ENCODE measurements at regions not wholly inside any gene's neighbourhood (a gene's known extent, or its start where the extent isn't known, plus 50 kb on each side); places are given as distances from the start of the nearest gene placed in this dataset.
A peak's percentile ranks its signal among the peaks of the same experiment; 100 is the strongest.

- no peaks in the 10 kb centered on the region for H3K27me3 Mint-ChIP-seq (ENCODE audit: low read depth, unreplicated experiment)
- H2AFZ ChIP-seq (ENCODE audit: low read depth, low read length), result no peak overlapping the region
Measured at GRCh38 chr4:153936121-153936520, 147.2 kb upstream of the SFRP2 start.

GRCh38 chr4:153934688-153935017 is 145.8 kb upstream of the SFRP2 start:
- TF ChIP-seq CTCF (IDR thresholded peaks at IDR 0.05; ENCODE audit: insufficient read depth, low read depth, low read length) (no peak), EZH2 (IDR thresholded peaks at IDR 0.05; ENCODE audit: insufficient read depth, low read length) (no peak)
- no peak overlapping the region for H3K4me2 ChIP-seq (ENCODE audit: low read length)
- H3K4me3 ChIP-seq (ENCODE audit: insufficient read depth, low read depth, low read length), result no peak overlapping the region
- H3K36me3 ChIP-seq (ENCODE audit: insufficient read depth, low read length), result no peaks in the 10 kb centered on the region
- no peaks in the 10 kb centered on the region for H3K79me2 ChIP-seq (ENCODE audit: insufficient read depth, low read length)
- H3K9me3 Mint-ChIP-seq (ENCODE audit: unreplicated experiment), result no peaks in the 10 kb centered on the region
- no peak overlapping the region for H2AFZ ChIP-seq (ENCODE audit: low read depth, low read length)
- no peaks in the 10 kb centered on the region for H3K4me1 ChIP-seq (ENCODE audit: insufficient read depth, low read length)
- peaks cover 28% of the 10 kb centered on the region for H3K4me1 Mint-ChIP-seq (ENCODE audit: low read depth, unreplicated experiment)
- H3K27me3 Mint-ChIP-seq (ENCODE audit: low read depth, unreplicated experiment), result no peaks in the 10 kb centered on the region
- no peaks in the 10 kb centered on the region for H4K20me1 ChIP-seq (ENCODE audit: insufficient read depth, low read length)
- no peaks in the 10 kb centered on the region for H3K9me3 ChIP-seq (ENCODE audit: insufficient read depth, low read depth, low read length)
- FAIRE-seq (no peak), DNase-seq (ENCODE audit: low read depth) (no peak)
- no peaks in the 10 kb centered on the region for H3K36me3 Mint-ChIP-seq (ENCODE audit: low read depth, unreplicated experiment)
- peak overlapping the region; percentile 8 for H3K27ac Mint-ChIP-seq (ENCODE audit: unreplicated experiment)
- no peak overlapping the region for H3K4me3 Mint-ChIP-seq (ENCODE audit: unreplicated experiment)
- H3K27me3 ChIP-seq (ENCODE audit: insufficient read depth, low read length), result no peaks in the 10 kb centered on the region
- H3K27ac ChIP-seq (ENCODE audit: low read depth, low read length), result no peak overlapping the region
- H3K9ac ChIP-seq (ENCODE audit: low read length), result no peak overlapping the region

More at GRCh38 chr4:153936121-153936520, 147.2 kb upstream of the SFRP2 start:
- no peaks in the 10 kb centered on the region for H3K36me3 Mint-ChIP-seq (ENCODE audit: low read depth, unreplicated experiment)
- H3K27ac Mint-ChIP-seq (ENCODE audit: unreplicated experiment), result no peak overlapping the region
- H3K27ac ChIP-seq (ENCODE audit: low read depth, low read length), result no peak overlapping the region
- H3K27me3 ChIP-seq (ENCODE audit: insufficient read depth, low read length), result no peaks in the 10 kb centered on the region
- H4K20me1 ChIP-seq (ENCODE audit: insufficient read depth, low read length), result no peaks in the 10 kb centered on the region
- H3K4me3 ChIP-seq (ENCODE audit: insufficient read depth, low read depth, low read length), result no peak overlapping the region
- TF ChIP-seq EZH2 (IDR thresholded peaks at IDR 0.05; ENCODE audit: insufficient read depth, low read length), result no peak
- TF ChIP-seq CTCF (IDR thresholded peaks at IDR 0.05; ENCODE audit: insufficient read depth, low read depth, low read length), result no peak
- no peaks in the 10 kb centered on the region for H3K9me3 Mint-ChIP-seq (ENCODE audit: unreplicated experiment)
- H3K4me1 ChIP-seq (ENCODE audit: insufficient read depth, low read length), result no peaks in the 10 kb centered on the region
- no peaks in the 10 kb centered on the region for H3K36me3 ChIP-seq (ENCODE audit: insufficient read depth, low read length)
- DNase-seq (ENCODE audit: low read depth) (no peak), FAIRE-seq (no peak)
- no peak overlapping the region for H3K4me2 ChIP-seq (ENCODE audit: low read length)
- H3K79me2 ChIP-seq (ENCODE audit: insufficient read depth, low read length), result no peaks in the 10 kb centered on the region
- H3K4me1 Mint-ChIP-seq (ENCODE audit: low read depth, unreplicated experiment), result peaks cover 24% of the 10 kb centered on the region
- H3K4me3 Mint-ChIP-seq (ENCODE audit: unreplicated experiment), result no peak overlapping the region
- no peaks in the 10 kb centered on the region for H3K9me3 ChIP-seq (ENCODE audit: insufficient read depth, low read depth, low read length)
- H3K9ac ChIP-seq (ENCODE audit: low read length), result no peak overlapping the region

GRCh38 chr4:153933915-153934687 is 145.2 kb upstream of the SFRP2 start:
- no peak for DNase-seq (ENCODE audit: low read depth)
- Mint-ChIP-seq H3K9me3 (ENCODE audit: unreplicated experiment) (no peaks in the 10 kb centered on the region), H3K27me3 (ENCODE audit: low read depth, unreplicated experiment) (no peaks in the 10 kb centered on the region), H3K36me3 (ENCODE audit: low read depth, unreplicated experiment) (no peaks in the 10 kb centered on the region), H3K4me3 (ENCODE audit: unreplicated experiment) (no peak overlapping the region), H3K27ac (ENCODE audit: unreplicated experiment) (peak overlapping the region; percentile 8), H3K4me1 (ENCODE audit: low read depth, unreplicated experiment) (peaks cover 28% of the 10 kb centered on the region)
- no peaks in the 10 kb centered on the region for H3K9me3 ChIP-seq (ENCODE audit: insufficient read depth, low read depth, low read length)
- no peaks in the 10 kb centered on the region for H3K36me3 ChIP-seq (ENCODE audit: insufficient read depth, low read length)
- H3K27ac ChIP-seq (ENCODE audit: low read depth, low read length), result no peak overlapping the region
- H3K27me3 ChIP-seq (ENCODE audit: insufficient read depth, low read length), result no peaks in the 10 kb centered on the region
- H3K4me3 ChIP-seq (ENCODE audit: insufficient read depth, low read depth, low read length), result no peak overlapping the region
- no peak overlapping the region for H3K4me2 ChIP-seq (ENCODE audit: low read length)
- no peak overlapping the region for H2AFZ ChIP-seq (ENCODE audit: low read depth, low read length)
- TF ChIP-seq CTCF (IDR thresholded peaks at IDR 0.05; ENCODE audit: insufficient read depth, low read depth, low read length), result no peak
- TF ChIP-seq EZH2 (IDR thresholded peaks at IDR 0.05; ENCODE audit: insufficient read depth, low read length), result no peak
- no peak overlapping the region for H3K9ac ChIP-seq (ENCODE audit: low read length)
- no peaks in the 10 kb centered on the region for H4K20me1 ChIP-seq (ENCODE audit: insufficient read depth, low read length)
- no peaks in the 10 kb centered on the region for H3K4me1 ChIP-seq (ENCODE audit: insufficient read depth, low read length)
- no peak for FAIRE-seq
- no peaks in the 10 kb centered on the region for H3K79me2 ChIP-seq (ENCODE audit: insufficient read depth, low read length)
